ENCODE measurements at regions not wholly inside any gene's neighbourhood (a gene's known extent, or its start where the extent isn't known, plus 50 kb on each side); places are given as distances from the start of the nearest gene placed in this dataset.

DNA sequence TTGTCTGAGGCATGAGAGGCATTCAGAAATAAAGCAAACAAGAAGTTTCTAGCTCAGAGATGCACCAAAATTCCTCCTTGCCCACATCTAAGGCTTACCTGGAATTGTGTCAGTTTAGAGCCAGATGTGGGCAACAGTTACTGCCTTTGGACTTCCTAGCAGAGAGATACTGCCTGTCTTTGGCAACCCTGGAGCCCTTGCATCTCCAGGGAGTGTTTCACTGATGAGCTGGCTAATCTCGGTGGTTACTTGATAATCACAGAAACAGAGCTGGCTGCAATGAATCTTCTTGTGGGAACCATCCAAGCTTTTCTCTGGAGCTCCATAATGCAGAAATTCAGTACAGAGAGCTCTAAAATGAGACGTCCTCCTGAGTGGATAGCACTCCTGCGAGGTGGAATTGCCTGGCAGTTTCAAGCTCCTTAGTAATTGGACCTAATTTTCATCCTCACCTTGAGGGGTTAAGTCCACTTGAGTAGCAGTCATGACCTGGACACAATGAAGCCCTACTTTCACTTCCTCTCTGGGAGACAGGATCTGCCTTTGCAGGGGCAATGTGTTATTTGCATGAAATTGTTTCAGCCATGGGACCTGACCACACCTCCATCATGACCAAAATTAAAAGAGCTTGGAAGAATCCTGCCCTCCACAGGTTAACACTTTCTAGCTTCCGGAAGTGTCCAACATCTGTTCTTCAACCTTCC lies 108.8 kb upstream of the ARHGAP5 start:
- H3K27me3 ChIP-seq (ENCODE audit: control insufficient read depth, insufficient read depth, low read length) = no peaks in the 10 kb centered on the region
- no peak overlapping the region for H3K4me3 ChIP-seq (ENCODE audit: low read length)
- H3K36me3 ChIP-seq (ENCODE audit: control insufficient read depth, insufficient read depth, low read length) = no peaks in the 10 kb centered on the region
- H3K4me1 ChIP-seq (ENCODE audit: control insufficient read depth, insufficient read depth, low read length) = peaks cover 16% of the 10 kb centered on the region
- H3K9ac ChIP-seq (ENCODE audit: low read length) = no peak overlapping the region
- no peaks in the 10 kb centered on the region for H3K9me3 ChIP-seq (ENCODE audit: control insufficient read depth, low read length)

DNA sequence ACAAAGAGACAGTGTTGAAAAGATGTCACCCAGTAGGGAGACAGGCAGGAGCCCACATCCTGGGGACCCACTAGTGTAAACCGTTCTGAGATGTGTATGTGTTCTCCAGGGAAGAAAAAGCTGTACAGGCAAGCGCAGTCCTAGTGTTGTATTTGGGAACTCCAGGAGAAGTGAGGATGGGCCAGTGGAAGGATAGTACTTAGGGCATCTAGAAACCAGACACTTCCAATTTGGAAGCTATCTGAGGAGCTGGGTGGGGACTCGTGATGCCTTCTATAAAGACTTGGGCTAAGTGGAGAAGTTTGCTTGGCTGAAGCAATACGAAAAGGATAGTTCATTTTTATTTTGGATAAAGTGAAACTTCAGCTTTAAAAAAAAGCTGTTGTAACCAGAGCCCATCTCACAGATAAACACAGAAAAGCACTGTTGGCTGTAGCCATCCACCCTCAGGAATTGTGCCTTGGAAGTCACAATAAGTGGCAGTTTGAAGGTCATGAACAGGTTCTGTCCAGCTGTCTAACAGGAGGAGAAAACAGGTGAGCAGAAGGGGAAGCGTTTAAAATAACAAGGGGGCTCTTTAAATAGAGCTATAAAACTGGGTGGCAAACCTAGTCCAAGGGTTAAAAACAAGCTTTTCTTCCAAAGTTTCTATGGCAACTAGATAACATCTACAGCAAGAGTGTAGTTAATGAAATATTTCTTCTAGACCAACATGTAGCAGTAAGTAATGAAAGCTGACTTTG lies 108.0 kb upstream of the ARHGAP5 start:
- Histone ChIP-seq H3K36me3 (ENCODE audit: control insufficient read depth, insufficient read depth, low read length) (no peaks in the 10 kb centered on the region), H3K4me3 (ENCODE audit: low read length) (no peak overlapping the region), H3K4me1 (ENCODE audit: control insufficient read depth, insufficient read depth, low read length) (peaks cover 16% of the 10 kb centered on the region)

DNA sequence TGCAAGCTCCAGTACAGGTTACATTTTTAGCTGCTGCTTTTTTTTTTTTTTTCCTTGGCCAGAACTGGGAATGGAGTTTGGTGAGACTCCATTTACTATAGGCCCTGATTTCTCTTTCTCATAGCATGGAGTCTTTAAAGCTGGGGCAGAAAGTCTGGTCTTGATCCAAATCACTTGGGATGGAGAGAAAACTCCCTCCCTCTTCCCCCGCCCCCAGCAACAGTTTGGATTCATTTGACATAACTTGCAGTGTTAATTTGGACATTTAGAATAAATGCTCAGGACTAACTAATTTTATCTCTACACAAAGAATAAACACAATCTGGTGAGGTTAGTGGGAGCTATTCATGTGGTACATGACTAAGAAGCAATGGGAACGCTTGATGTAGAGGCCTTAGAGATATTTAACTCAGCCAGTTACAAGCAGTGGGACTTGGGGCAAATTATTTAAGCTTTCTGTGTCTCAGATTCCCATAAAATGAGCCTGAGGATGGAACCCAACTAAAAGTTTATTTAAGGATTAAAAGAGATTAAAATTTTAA lies 107.3 kb upstream of the ARHGAP5 start:
- no peaks in the 10 kb centered on the region for H3K27me3 ChIP-seq (ENCODE audit: control insufficient read depth, insufficient read depth, low read length)
- H3K9ac ChIP-seq (ENCODE audit: low read length) = no peak overlapping the region
- peaks cover 16% of the 10 kb centered on the region for H3K4me1 ChIP-seq (ENCODE audit: control insufficient read depth, insufficient read depth, low read length)
- no peaks in the 10 kb centered on the region for H3K9me3 ChIP-seq (ENCODE audit: control insufficient read depth, low read length)
- no peak overlapping the region for H3K4me3 ChIP-seq (ENCODE audit: low read length)
- no peaks in the 10 kb centered on the region for H3K36me3 ChIP-seq (ENCODE audit: control insufficient read depth, insufficient read depth, low read length)

More for the DNA sequence above, 108.0 kb upstream of the ARHGAP5 start:
- Histone ChIP-seq H3K9ac (ENCODE audit: low read length) (no peak overlapping the region), H3K9me3 (ENCODE audit: control insufficient read depth, low read length) (no peaks in the 10 kb centered on the region), H3K27me3 (ENCODE audit: control insufficient read depth, insufficient read depth, low read length) (no peaks in the 10 kb centered on the region)

DNA sequence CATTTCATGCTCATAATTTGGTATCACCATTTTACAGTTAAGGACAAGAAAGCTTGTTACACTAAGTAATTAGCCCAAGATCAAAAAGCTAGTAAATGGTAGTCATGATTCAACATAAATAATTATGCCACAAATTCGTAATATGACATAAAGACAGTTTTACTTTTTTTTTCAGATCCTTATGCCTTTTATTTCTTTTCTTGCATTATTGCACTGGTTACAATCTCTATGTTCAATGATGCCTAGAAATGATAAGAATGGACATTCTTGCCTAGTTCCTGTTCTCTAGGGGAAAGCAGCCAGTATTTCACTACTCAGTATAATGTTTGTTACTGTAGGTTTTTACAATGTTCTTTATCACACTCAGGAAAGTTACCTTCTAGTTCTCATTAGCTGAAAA lies 106.4 kb upstream of the ARHGAP5 start:
- H3K4me1 ChIP-seq (ENCODE audit: control insufficient read depth, insufficient read depth, low read length) = peaks cover 12% of the 10 kb centered on the region
- H3K27me3 ChIP-seq (ENCODE audit: control insufficient read depth, insufficient read depth, low read length) = no peaks in the 10 kb centered on the region
- no peak overlapping the region for H3K4me3 ChIP-seq (ENCODE audit: low read length)
- no peaks in the 10 kb centered on the region for H3K9me3 ChIP-seq (ENCODE audit: control insufficient read depth, low read length)
- no peaks in the 10 kb centered on the region for H3K36me3 ChIP-seq (ENCODE audit: control insufficient read depth, insufficient read depth, low read length)
- H3K9ac ChIP-seq (ENCODE audit: low read length) = no peak overlapping the region

DNA sequence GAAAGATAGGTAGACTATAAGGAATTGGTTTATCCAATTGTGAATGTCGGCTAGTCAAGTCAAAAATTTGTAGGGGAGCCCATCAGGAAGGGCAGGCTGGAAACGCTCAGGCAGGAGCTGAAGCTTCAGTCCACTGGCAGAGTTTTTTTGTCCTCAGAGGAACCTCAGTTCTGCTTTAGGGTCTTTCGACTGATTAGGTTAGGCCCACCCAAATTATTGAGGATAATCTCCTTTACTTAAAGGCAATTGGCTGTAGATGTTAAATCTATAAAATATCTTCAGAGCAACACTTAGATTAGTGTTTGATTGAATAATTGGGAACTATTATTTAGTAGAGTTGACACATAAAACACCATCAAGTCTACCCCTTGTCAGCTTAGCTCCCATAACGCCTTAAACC lies 105.5 kb upstream of the ARHGAP5 start:
- H3K9me3 ChIP-seq (ENCODE audit: control insufficient read depth, low read length) = no peaks in the 10 kb centered on the region
- no peak overlapping the region for H3K4me3 ChIP-seq (ENCODE audit: low read length)
- no peaks in the 10 kb centered on the region for H3K36me3 ChIP-seq (ENCODE audit: control insufficient read depth, insufficient read depth, low read length)
- H3K27me3 ChIP-seq (ENCODE audit: control insufficient read depth, insufficient read depth, low read length) = no peaks in the 10 kb centered on the region
- H3K4me1 ChIP-seq (ENCODE audit: control insufficient read depth, insufficient read depth, low read length) = peaks cover 7% of the 10 kb centered on the region
- no peak overlapping the region for H3K9ac ChIP-seq (ENCODE audit: low read length)

DNA sequence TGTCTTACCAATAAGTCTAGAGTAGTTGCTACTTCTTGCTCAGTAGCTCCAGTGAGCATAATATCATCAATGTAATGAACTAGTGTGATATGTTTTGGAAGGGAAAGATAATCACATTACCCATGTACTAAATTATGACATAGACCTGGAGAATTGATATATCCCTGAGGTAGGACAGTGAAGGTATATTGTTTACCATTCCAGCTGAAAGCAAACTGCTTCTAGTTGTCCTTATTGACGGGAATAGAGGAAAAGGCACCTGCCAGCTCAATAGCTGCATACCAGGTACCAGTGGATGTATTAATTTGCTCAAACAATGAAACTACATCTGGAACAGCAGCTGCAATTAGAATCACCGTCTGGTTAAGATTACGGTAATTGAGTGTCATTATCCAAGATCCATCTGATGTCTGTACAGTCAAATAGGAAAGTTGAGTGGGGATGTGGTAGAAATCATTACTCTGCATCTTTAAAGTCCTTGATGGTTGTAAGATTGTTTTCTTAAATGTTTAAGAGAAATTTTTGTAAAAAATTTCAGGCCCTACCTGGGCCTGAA lies 100.0 kb upstream of the ARHGAP5 start:
- H3K9me3 ChIP-seq (ENCODE audit: control insufficient read depth, low read length) = no peaks in the 10 kb centered on the region
- no peak overlapping the region for H3K9ac ChIP-seq (ENCODE audit: low read length)
- H3K4me1 ChIP-seq (ENCODE audit: control insufficient read depth, insufficient read depth, low read length) = no peaks in the 10 kb centered on the region
- no peaks in the 10 kb centered on the region for H3K36me3 ChIP-seq (ENCODE audit: control insufficient read depth, insufficient read depth, low read length)
- no peak overlapping the region for H3K4me3 ChIP-seq (ENCODE audit: low read length)
- H3K27me3 ChIP-seq (ENCODE audit: control insufficient read depth, insufficient read depth, low read length) = no peaks in the 10 kb centered on the region

DNA sequence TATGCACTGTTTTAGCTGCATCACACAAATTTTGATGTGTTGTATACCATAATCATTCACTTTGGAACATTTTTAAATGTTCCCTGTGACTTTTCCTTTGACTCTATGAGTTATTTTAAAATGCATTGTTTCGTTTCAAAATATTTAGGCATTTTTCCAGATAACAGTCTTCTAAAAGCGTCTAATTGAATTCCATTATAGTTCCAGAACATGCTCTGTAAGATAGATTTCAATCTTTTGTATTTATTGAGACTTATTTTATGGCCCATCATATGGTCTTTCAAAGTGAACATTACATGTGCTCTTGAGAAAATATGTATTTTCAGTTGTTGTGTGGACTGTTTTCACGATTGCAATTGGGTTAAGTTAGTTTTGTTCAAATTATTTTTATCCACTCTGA lies 98.7 kb upstream of the ARHGAP5 start:
- H3K36me3 ChIP-seq (ENCODE audit: control insufficient read depth, insufficient read depth, low read length) = no peaks in the 10 kb centered on the region
- H3K9ac ChIP-seq (ENCODE audit: low read length) = no peak overlapping the region
- H3K27me3 ChIP-seq (ENCODE audit: control insufficient read depth, insufficient read depth, low read length) = no peaks in the 10 kb centered on the region
- no peaks in the 10 kb centered on the region for H3K9me3 ChIP-seq (ENCODE audit: control insufficient read depth, low read length)
- no peak overlapping the region for H3K4me3 ChIP-seq (ENCODE audit: low read length)
- H3K4me1 ChIP-seq (ENCODE audit: control insufficient read depth, insufficient read depth, low read length) = no peaks in the 10 kb centered on the region

DNA sequence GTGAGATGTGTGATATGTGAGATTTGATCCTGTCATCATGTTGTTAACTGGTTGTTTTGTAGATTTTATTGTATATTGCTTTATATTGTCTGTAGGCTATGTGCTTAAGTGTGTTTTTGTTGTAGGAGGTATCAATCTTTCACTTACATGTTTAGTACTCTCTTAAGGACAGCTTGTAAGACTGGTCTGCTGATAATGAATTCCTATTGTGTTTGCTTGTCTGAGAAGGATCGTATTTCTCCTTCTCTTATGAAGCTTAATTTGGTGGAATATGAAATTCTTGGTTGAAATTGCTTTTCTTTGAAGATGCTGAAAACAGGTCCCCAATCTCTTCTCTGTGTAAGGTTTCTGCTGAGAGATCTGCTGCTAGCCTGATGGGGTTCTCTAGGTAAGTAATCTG lies 94.5 kb upstream of the ARHGAP5 start:
- Histone ChIP-seq H3K36me3 (ENCODE audit: control insufficient read depth, insufficient read depth, low read length) (no peaks in the 10 kb centered on the region), H3K27me3 (ENCODE audit: control insufficient read depth, insufficient read depth, low read length) (no peaks in the 10 kb centered on the region), H3K9ac (ENCODE audit: low read length) (no peak overlapping the region), H3K4me1 (ENCODE audit: control insufficient read depth, insufficient read depth, low read length) (no peaks in the 10 kb centered on the region), H3K9me3 (ENCODE audit: control insufficient read depth, low read length) (no peaks in the 10 kb centered on the region), H3K4me3 (ENCODE audit: low read length) (no peak overlapping the region)

DNA sequence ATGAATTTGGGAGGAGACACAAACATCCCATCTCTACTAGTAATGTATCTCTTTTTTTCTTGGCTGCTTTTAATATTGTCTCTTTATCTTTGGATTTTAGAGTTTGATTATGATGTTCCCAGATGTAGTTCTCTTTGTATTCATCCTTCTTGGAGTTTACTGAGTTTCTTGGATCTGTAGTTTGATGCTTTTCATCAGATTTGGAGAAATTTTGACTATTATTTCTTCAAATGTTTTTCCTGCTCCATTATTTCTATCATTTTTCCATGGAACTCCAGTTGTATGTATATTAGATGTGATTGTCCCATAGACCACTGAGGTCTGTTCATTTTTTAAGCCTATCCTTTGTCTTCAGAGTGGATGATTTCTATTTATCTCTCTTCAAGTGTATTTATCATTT lies 90.7 kb upstream of the ARHGAP5 start:
- no peaks in the 10 kb centered on the region for H3K9me3 ChIP-seq (ENCODE audit: control insufficient read depth, low read length)
- H3K27me3 ChIP-seq (ENCODE audit: control insufficient read depth, insufficient read depth, low read length) = no peaks in the 10 kb centered on the region
- no peaks in the 10 kb centered on the region for H3K4me1 ChIP-seq (ENCODE audit: control insufficient read depth, insufficient read depth, low read length)
- no peak overlapping the region for H3K4me3 ChIP-seq (ENCODE audit: low read length)
- H3K9ac ChIP-seq (ENCODE audit: low read length) = no peak overlapping the region
- H3K36me3 ChIP-seq (ENCODE audit: control insufficient read depth, insufficient read depth, low read length) = no peaks in the 10 kb centered on the region

DNA sequence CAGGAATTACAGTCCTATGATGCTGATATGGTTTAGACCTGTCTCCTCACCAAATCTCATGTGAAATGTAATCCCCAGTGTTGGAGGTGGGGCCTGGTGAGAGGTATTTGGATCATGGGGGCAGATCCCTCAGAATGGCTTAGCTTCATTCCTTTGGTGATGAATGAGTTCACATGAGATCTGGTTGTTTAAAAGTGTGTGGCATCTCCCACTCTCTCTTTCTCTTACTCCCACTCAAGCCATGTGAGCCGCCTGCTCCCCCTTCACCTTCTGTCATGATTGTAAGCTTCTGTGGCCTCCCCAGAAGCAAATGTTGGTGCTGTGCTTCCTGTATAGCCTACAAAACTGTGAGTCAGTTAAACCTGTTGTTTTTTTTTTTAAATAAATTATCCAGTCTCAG lies 89.4 kb upstream of the ARHGAP5 start:
- Histone ChIP-seq H3K27me3 (ENCODE audit: control insufficient read depth, insufficient read depth, low read length) (no peaks in the 10 kb centered on the region), H3K9ac (ENCODE audit: low read length) (no peak overlapping the region), H3K9me3 (ENCODE audit: control insufficient read depth, low read length) (no peaks in the 10 kb centered on the region), H3K4me1 (ENCODE audit: control insufficient read depth, insufficient read depth, low read length) (no peaks in the 10 kb centered on the region), H3K4me3 (ENCODE audit: low read length) (no peak overlapping the region), H3K36me3 (ENCODE audit: control insufficient read depth, insufficient read depth, low read length) (no peaks in the 10 kb centered on the region)

DNA sequence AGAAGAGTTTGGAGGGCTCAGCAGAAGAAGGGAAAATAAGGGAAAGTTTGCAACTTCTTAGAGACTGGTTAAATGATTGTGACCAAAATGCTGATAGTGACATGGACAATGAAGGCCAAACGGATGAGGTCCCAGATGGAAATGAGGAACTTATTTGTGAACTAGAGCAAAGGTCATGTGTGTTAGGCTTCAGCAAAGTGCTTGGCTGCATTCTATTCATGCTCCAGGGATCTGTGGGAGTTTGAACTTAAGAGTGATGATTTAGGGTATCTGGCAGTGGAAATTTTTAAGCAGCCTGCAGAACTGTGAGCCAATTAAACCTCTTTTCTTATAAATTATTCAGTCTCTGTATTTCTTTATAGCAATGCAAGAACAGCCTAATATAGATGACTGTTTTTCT lies 88.9 kb upstream of the ARHGAP5 start:
- no peak overlapping the region for H3K4me3 ChIP-seq (ENCODE audit: low read length)
- no peak overlapping the region for H3K9ac ChIP-seq (ENCODE audit: low read length)
- H3K36me3 ChIP-seq (ENCODE audit: control insufficient read depth, insufficient read depth, low read length) = no peaks in the 10 kb centered on the region
- H3K27me3 ChIP-seq (ENCODE audit: control insufficient read depth, insufficient read depth, low read length) = no peaks in the 10 kb centered on the region
- H3K4me1 ChIP-seq (ENCODE audit: control insufficient read depth, insufficient read depth, low read length) = peaks cover 3% of the 10 kb centered on the region
- H3K9me3 ChIP-seq (ENCODE audit: control insufficient read depth, low read length) = no peaks in the 10 kb centered on the region

DNA sequence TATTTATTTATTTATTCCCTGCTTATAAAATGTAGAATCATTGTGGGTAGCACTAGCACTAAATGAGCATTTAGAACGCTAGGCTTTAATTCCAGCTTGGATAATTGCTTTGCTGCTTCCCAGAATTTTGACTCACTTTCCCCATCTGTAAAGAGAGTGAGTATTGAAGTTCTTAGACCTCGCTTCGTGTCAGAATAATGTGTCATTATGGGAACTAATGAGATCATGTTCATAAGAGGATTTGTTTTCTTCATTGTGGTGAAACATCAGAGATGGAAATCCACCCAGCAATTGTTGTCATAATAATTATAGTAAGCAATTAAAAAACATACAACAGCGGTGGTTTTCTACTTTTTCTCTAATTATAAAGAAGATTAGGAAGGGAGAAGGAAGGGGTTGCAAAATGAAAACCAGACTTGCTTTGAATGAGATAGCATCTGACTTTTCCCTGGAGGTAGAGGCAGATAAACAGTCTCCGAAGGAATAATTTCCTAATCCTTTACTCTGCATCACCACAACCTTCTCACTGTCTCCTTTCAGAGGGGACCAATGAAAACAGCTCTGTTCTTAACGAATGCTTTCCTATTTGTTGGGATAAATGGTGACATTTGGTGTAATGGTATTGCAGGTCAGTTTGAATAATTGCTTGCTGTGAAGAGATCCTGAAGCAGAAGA lies 86.8 kb upstream of the ARHGAP5 start:
- Histone ChIP-seq H3K27me3 (ENCODE audit: control insufficient read depth, insufficient read depth, low read length) (no peaks in the 10 kb centered on the region), H3K36me3 (ENCODE audit: control insufficient read depth, insufficient read depth, low read length) (no peaks in the 10 kb centered on the region), H3K4me1 (ENCODE audit: control insufficient read depth, insufficient read depth, low read length) (peaks cover 18% of the 10 kb centered on the region), H3K4me3 (ENCODE audit: low read length) (no peak overlapping the region), H3K9ac (ENCODE audit: low read length) (no peak overlapping the region), H3K9me3 (ENCODE audit: control insufficient read depth, low read length) (no peaks in the 10 kb centered on the region)
